IMR-90 (cell line): ENCODE measurements at regions not wholly inside any gene's neighbourhood (a gene's known extent, or its start where the extent isn't known, plus 50 kb on each side); places are given as distances from the start of the nearest gene placed in this dataset.

Source experiments
- ATAC-seq: fragments of 200-7000 bp; cut with Tn5 transposase; 2 replicates; pipeline ENCODE4 v1.9.1; 2020; ENCODE audit warnings: low read depth, mild to moderate bottlenecking, moderate library complexity
- BruUV-seq: library from RNA; stranded (reverse); fragments of 400-500 nt; replicated peaks from 2 replicates; lab custom pipeline; 2021; lab: Mats Ljungman, UMichigan
- CTCF ChIA-PET: fragments of 300-600 bp; formaldehyde crosslinking; extraction: SDS; loops from one replicate; lab custom pipeline; 2021; ENCODE audit warnings: antibody characterized with exemption; lab: Yijun Ruan, JAX
- POLR2A ChIA-PET: fragments of 300-600 bp; sonication (Branson Sonifier 250); formaldehyde crosslinking; loops from one replicate; lab custom pipeline; 2022; ENCODE audit warnings: antibody characterized with exemption; ENCODE audit not compliant: unreplicated experiment; lab: Charles Lee
- DNase-seq: peaks from one replicate; pipeline ENCODE4 v3.0.0; 2013
- H2AFZ ChIP-seq: replicated peaks from 2 replicates; pipeline ENCODE3; 2013; ENCODE audit warnings: low read length, mild to moderate bottlenecking; ENCODE audit not compliant: poor library complexity
- H2AK5ac ChIP-seq: 2 replicates; pipeline ENCODE4 v1.6.1; 2013; ENCODE audit warnings: low read depth, low read length, inconsistent platforms
- H2AK9ac ChIP-seq: replicated peaks from 2 replicates; pipeline ENCODE3; 2013; ENCODE audit warnings: mild to moderate bottlenecking, low read depth, low read length, moderate library complexity; ENCODE audit not compliant: poor library complexity
- H2BK120ac ChIP-seq: 2 replicates; pipeline ENCODE4 v1.6.1; 2013; ENCODE audit warnings: low read depth, low read length, inconsistent platforms
- H2BK15ac ChIP-seq: 3 replicates; pipeline ENCODE4 v1.6.1; 2013; ENCODE audit warnings: low read depth, low read length, inconsistent platforms
- H2BK20ac ChIP-seq: 2 replicates; pipeline ENCODE4 v1.6.1; 2013; ENCODE audit warnings: low read depth, mild to moderate bottlenecking, inconsistent platforms, low read length, moderate library complexity
- H2BK5ac ChIP-seq: 2 replicates; pipeline ENCODE4 v1.6.1; 2013; ENCODE audit warnings: mild to moderate bottlenecking, low read depth, low read length, inconsistent platforms; ENCODE audit not compliant: poor library complexity, severe bottlenecking
- H3K14ac ChIP-seq: replicated peaks from 2 replicates; pipeline ENCODE4 v1.6.1; 2013; ENCODE audit warnings: low read depth, low read length, inconsistent platforms
- H3K18ac ChIP-seq: 2 replicates; pipeline ENCODE4 v1.6.1; 2013; ENCODE audit warnings: low read depth, low read length, control low read depth
- H3K23ac ChIP-seq: 2 replicates; pipeline ENCODE4 v1.6.1; 2013; ENCODE audit warnings: low read depth, low read length, inconsistent platforms
- H3K27ac ChIP-seq: 2 replicates; pipeline ENCODE4 v1.5.1; 2013; ENCODE audit warnings: mild to moderate bottlenecking, control low read depth, low read length; ENCODE audit not compliant: insufficient read depth
- H3K27me3 ChIP-seq: 2 replicates; pipeline ENCODE4 v1.6.1; 2013; ENCODE audit warnings: low read length; ENCODE audit not compliant: control insufficient read depth, insufficient read depth
- H3K36me3 ChIP-seq: 2 replicates; pipeline ENCODE4 v1.6.1; 2013; ENCODE audit warnings: low read length, mixed read lengths; ENCODE audit not compliant: control insufficient read depth, insufficient read depth
- H3K4ac ChIP-seq: 2 replicates; pipeline ENCODE4 v1.6.1; 2013; ENCODE audit warnings: low read depth, low read length, inconsistent platforms
- H3K4me1 ChIP-seq: 2 replicates; pipeline ENCODE4 v1.6.1; 2013; ENCODE audit warnings: low read length, mixed read lengths; ENCODE audit not compliant: control insufficient read depth, insufficient read depth
- H3K4me2 ChIP-seq: 2 replicates; pipeline ENCODE4 v1.6.1; 2013; ENCODE audit warnings: low read depth, mild to moderate bottlenecking, control low read depth, low read length, moderate library complexity
- H3K4me3 ChIP-seq: 2 replicates; pipeline ENCODE4 v1.5.1; 2013; ENCODE audit warnings: low read depth, mild to moderate bottlenecking, control low read depth, low read length, moderate library complexity; ENCODE audit not compliant: insufficient read depth
- H3K56ac ChIP-seq: 2 replicates; pipeline ENCODE4 v1.6.1; 2013; ENCODE audit warnings: low read length, inconsistent platforms; ENCODE audit not compliant: insufficient read depth; ENCODE audit errors: extremely low read depth
- H3K79me1 ChIP-seq, 2 experiments: 2 replicates each; pipeline ENCODE4 v1.6.1; 2013; ENCODE audit warnings: low read length in 2 of 2, inconsistent platforms in 1 of 2, low read depth in 1 of 2
- H3K9ac ChIP-seq: 2 replicates; pipeline ENCODE4 v1.6.1; 2013; ENCODE audit warnings: low read depth, low read length, control low read depth
- H3K9me1 ChIP-seq: 2 replicates; pipeline ENCODE4 v1.6.1; 2013; ENCODE audit warnings: low read length, inconsistent platforms; ENCODE audit not compliant: insufficient read depth
- H3K9me3 ChIP-seq: 2 replicates; pipeline ENCODE4 v1.6.1; 2013; ENCODE audit warnings: low read length; ENCODE audit not compliant: control insufficient read depth, insufficient read depth
- H4K20me1 ChIP-seq: 2 replicates; pipeline ENCODE4 v1.6.1; 2013; ENCODE audit warnings: low read length, inconsistent platforms; ENCODE audit not compliant: insufficient read depth
- H4K5ac ChIP-seq: 2 replicates; pipeline ENCODE4 v1.6.1; 2013; ENCODE audit warnings: mild to moderate bottlenecking, low read depth, low read length, control low read depth
- H4K8ac ChIP-seq, 2 experiments: 2 replicates each; pipeline ENCODE4 v1.6.1; 2013; ENCODE audit warnings: low read depth in 2 of 2, low read length in 2 of 2, control low read depth in 1 of 2, inconsistent platforms in 1 of 2
- H4K91ac ChIP-seq: 2 replicates; pipeline ENCODE4 v1.6.1; 2013; ENCODE audit warnings: low read depth, low read length, inconsistent platforms; ENCODE audit not compliant: insufficient read depth
- NFE2L2 ChIP-seq: fragments of 150-350 bp; IDR thresholded peaks from 2 replicates; pipeline ENCODE4 v1.6.1; 2016; ENCODE audit warnings: low read depth, mild to moderate bottlenecking, low read length
- WGBS, 2 experiments: methylation state at CpG; one replicate each; pipeline versions ENCODE4 v1.1.5 to v1.1.7; 2013; ENCODE audit warnings: missing lambda C conversion rate in 2 of 2; ENCODE audit not compliant: insufficient read length in 1 of 2; ENCODE audit errors: extremely low coverage in 2 of 2; 5-methylcytosine and 5-hydroxymethylcytosine counted together
- dilution Hi-C: fragments of 300-500 bp; cut with HindIII; formaldehyde crosslinking; loops from one replicate; pipeline ENCODE4 v1.14.3; 2018; ENCODE audit warnings: low sequenced_read_pairs; ENCODE audit not compliant: unreplicated experiment
- in situ Hi-C: fragments of 300-500 bp; cut with MboI; formaldehyde crosslinking; loops from 3 replicates; pipeline ENCODE4 v1.14.3; 2019; ENCODE audit warnings: low sequenced_read_pairs, inconsistent platforms, mixed read lengths
- intact Hi-C: fragments of 100-400 bp; cut with micrococcal nuclease; formaldehyde crosslinking; loops from 2 replicates; pipeline ENCODE4 v1.10.0; 2022

- WGBS, 2 experiments, result 40% methylated on average over 1 of the region's 3 CpGs; no CpG with 5 or more reads in 1 of the 2 experiments
- Histone ChIP-seq H3K4me1 (no peaks in the 10 kb centered on the region), H3K14ac (no peak overlapping the region), H3K9me1 (no peaks in the 10 kb centered on the region), H3K23ac (no peak overlapping the region), H3K27ac (no peak overlapping the region), H2BK120ac (no peak overlapping the region), H3K79me1 (no peaks in the 10 kb centered on the region), H2AFZ (no peak overlapping the region), H3K36me3 (no peaks in the 10 kb centered on the region), H2AK9ac (no peak overlapping the region), H3K56ac (no peak overlapping the region), H4K20me1 (no peaks in the 10 kb centered on the region), H3K4me2 (no peak overlapping the region), H3K27me3 (no peaks in the 10 kb centered on the region), H4K5ac (no peak overlapping the region), H2BK5ac (no peak overlapping the region), H4K8ac (no peak overlapping the region), H3K4ac (no peak overlapping the region), H2BK15ac (no peak overlapping the region), H2BK20ac (no peak overlapping the region), H3K4me3 (no peak overlapping the region), H3K9ac (no peak overlapping the region), H4K91ac (no peak overlapping the region), H3K9me3 (peaks cover 6% of the 10 kb centered on the region; the same call in 1 of the 2 replicates), H2AK5ac (no peak overlapping the region), H3K18ac (no peak overlapping the region)
- intact Hi-C loops, result no loop called here
- in situ Hi-C loops, result no loop called here
- ATAC-seq, result no peak
- DNase-seq, result no peak
- no TSS peak for BruUV-seq
- CTCF ChIA-PET, result no interaction called here
- no peak for TF ChIP-seq NFE2L2
- POLR2A ChIA-PET, result no interaction called here
- dilution Hi-C loops, result no loop called here
Observed at GRCh38 chr5:153101235-153102180, 389.0 kb upstream of the GRIA1 start.
